ENCODE measurements at regions not wholly inside any gene's neighbourhood (a gene's known extent, or its start where the extent isn't known, plus 50 kb on each side); places are given as distances from the start of the nearest gene placed in this dataset.

DNA sequence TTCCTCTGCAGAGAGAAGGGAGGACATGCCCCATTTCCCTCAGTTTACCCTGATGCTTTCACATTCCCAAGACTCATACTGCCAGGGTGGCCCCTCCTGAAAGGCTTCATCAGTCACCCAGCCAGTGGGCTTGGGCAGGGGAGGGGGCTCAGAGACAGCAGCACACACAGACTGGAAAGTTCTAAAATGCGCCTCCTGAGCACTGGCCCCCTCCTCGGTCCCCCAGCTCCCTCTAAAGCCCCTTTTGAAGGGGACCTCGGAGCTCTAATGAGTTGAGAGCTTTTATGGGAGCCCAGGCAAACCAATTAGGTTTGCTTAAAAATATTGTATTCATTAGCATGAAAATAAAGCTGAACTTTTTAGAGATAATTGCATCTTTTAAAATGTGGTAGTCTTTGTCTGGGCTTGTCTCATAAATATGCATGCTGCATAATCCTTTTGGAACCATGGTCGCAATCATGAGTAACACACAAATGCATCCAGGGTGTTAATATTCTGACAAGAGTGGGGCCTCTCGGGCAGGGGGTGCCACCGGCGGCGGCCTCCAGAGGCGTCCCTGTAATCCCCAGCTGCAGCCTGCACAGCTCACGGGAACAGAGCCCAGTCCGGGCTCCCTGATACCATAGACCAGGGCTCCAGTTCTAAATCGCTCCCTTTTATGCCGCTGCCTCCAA, 78.5 kb downstream of the RPLP1 start:
- no peak for DNase-seq

DNA sequence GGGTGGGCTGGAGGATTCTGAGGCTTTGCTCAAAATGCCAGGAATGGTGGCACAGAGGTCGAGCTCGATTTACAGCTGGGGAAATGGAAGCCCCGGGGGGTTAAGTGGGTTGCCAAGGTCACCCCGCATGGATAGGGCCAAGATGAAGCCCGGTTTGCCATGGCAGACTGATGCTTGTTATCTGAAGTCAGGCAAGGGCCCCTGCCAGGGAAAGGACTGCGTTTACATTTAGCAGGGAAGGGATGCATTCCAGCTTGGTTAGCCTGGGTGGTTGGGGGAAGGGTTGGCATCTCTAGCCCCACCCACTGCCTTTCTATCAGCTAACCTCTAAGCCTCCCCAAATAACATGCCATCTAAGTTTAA, 79.0 kb downstream of the RPLP1 start:
- no peak for DNase-seq

DNA sequence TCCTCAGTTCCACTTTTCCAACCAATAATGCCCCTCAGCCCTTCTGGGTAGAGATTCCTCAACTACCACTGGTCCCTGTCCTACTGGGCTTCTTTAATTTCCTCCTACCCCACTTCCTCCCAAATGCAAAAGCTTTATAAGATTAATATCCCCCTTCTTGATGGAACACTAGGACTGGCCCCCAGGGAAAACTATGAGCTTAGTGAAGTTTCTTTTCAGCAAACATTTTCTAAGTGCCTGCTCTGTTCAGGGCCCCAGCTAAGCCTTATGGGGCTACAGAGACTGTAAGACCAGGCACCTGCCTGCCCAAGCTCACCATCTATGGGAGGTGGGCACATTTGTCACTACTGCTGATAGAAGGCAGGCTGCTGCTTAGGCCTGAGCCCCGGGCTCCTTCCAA, 79.4 kb downstream of the RPLP1 start:
- DNase-seq: no peak

DNA sequence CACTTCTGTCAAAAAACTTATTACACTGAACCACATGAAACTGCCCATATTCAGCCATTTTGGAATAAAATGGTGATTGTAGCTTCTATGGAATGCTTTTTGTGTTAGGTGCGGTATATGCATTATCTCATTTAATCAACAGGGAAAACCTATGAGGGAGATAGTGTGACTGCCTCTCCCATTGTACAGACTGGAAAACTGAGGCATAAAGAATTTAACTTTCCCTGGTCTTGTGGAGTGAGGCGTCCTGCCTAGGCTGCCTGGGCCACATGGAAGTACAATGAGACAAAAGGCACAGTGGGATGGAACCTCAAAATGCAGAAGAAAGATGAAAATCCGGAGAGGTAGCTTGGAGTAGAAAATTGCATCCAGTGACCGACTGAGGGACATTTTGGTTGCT, 80.2 kb downstream of the RPLP1 start:
- no peak for DNase-seq

DNA sequence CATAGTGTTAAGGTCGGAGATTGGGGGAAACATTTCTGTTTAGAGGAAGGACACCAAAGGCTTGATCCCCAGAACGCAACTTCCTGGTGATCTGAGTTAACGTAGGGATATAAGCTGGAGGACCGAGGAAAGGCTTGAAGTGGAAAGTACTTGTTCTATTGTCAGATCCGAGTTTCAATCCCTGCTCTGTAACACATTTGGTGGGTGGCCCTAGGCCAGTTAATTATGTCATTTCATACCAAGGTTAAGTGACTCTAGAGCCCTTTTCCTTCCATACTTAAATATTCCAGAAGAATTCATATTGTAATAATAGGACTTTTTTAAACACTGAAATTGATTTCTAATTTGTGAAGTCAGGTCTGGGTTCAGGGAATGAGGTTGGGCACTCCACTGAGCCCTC, 80.9 kb downstream of the RPLP1 start:
- DNase-seq: no peak

DNA sequence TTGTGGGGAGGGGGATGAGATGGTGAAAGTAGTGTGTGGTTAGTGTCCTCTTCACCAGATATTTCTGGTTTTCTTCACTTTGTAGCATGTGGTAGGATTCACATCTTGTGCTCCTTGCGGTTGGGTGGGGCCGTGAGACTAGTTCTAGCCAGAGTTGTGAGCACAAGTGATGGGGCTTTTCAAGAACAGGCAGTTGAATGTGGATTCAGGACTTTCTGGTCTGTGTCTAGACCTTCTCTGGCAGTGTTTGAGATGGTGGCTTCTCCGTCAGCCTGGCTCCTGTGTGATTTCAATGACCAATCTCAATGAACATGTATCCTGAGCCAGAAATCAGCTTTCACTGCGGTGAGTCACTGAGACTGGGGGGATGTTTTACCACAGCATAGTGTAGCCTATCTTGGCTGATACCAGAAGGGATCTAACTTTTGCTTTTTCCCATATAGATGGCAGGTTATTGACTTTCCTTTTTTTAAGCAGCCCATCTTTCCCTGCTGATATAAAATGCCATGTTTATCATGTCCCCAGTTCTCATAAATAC, 82.6 kb downstream of the RPLP1 start:
- DNase-seq: no peak

DNA sequence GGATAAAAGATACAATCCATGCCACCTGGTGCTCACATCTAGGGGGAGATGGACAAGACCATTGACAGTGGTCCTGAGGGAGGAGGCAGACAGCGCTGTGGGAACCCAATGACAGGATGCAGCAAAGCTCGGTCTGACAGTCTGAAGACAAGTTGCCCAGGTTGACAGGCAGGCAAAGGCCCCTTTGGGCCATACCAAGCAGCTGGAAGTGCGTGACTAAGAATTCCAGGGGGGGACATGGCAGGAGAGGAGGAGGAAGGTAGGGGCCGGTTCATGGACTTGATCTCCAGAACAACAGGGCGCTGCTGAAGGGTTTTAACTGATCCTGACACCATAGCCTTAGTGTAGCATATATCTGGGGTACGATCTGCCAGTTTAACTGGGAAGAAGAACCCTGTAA, 83.4 kb downstream of the RPLP1 start:
- DNase-seq: no peak

DNA sequence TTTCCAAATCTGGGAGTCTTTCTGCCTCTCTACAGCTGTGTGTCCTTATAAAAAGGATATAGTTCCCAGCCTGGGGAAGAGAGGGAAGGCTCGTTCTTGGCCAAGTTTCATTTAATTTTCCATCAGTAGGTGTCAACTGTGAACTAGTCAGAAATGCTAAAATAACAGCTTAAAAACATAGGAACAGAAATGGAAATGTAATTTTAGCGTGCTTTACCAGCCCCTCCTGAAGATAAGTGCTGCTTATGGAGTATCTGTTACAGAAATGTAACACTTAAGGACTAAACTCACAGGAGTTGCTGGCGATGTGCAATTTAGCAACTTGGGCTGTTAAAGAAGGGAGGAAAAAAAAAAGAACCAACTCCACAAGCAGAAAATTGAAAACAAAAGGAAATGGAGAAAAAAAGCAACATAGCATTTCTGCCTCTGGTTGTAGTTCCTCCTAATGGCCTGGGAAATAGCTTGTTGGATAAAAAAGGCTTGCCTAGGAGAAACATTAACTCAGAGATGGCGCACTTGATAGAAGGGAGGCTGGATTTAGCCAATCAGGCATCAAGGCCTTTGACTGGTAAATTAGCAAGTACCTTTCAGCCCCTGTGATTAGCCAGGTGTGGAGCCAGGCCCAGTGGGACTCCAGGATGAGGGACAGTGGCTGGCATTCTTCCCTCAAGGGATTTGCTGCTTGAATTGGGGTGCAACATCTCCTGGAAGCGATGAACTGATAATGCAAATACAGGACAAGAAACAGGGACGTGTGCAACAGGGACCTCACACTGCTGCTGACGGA, 84.3 kb downstream of the RPLP1 start:
- no peak for DNase-seq

DNA sequence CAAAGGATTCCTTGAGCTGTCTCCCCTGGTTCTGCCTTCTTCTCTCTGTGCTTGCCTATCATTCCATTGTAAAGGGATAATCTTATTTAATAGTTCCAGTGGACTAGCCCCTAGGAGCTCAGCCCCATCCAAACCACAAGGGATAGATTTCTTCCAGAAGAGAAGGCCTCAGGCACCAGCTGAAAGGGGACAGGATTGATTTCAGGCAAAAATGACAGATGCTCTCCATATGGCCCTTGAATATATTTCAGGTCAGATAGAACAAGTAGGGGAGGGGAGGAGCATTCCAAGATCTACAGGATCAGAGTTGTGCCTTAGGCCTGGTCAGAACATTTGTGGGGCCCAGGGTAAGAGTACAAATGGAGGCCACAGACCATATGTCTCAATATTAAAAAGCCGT, 85.3 kb downstream of the RPLP1 start:
- no peak for DNase-seq

DNA sequence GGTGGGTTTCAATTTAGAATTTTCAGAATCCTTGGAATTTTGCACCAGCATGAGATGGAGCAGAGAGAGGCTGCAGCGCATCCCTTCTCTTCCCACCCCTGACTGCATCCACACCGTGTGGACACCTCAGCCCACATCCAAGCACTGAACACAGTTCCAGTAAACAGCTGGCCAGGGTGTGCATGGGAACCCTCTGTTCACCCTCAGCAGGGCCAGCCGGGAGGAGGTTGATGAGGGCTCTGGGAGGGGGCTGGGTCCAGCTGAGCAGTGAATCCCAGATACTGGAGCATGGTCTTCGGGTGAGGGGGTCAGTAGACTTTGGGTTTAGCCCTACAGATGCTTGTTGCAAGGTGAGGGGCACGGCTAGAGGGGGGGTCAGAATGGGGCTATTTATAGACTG, 85.8 kb downstream of the RPLP1 start:
- no peak for DNase-seq

DNA sequence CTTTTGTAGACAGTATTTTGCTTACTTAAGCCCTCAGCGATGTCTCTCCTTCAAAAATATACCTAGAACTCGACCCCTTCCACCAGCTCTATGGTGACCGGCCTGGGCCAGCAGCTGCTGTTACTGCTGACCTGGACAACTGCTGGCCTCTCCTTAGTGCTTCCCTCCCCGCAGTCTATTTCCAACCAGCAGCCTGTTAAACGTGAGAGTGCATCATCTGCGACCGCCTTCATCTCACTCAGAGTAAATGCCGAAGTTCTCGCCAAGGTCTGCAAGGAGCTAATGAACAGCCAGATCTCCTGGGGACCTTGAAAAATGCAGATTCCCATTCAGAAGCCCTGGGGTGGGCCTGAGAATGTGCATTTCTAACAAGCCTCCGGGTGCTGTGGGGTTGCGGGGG, 86.7 kb downstream of the RPLP1 start:
- DNase-seq: no peak

DNA sequence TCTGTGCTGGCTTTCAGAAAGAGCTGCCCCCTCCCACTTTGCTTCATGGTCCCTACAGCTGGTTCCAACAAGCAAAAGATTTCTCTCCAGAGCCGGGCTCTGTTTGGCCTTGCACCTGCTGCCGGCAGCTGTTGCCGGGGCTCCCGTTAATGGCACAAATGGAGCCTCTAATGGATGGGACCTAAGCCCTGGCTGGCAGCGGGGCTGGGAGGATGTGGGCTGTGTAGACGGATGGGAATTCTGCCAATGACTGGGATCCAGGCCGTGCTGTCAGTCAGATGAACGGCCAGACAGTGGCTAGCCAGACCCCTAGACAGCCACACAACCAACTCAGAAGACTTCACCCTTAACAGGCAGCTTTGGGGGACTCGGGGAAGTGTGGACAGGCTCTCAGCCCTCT, 88.0 kb downstream of the RPLP1 start:
- no peak for DNase-seq

DNA sequence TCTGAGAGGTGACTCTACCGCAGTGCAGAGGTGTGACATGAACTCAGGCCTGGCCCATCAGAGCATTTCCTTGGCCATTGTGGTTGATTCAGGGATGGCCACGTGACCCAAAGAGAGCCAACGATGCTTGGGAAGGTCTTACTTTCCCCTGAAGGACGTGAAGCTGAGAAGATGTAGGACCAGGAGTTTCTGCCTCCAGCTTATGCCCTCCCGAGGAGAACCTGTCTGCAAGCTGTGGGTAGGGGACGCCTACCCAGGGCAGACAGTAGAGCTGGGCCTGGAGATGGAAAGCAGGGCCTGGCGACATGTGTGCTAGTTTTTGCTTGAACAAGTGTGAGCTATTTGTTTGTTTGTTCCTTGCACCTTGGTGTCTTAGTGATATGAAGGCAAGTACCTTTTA, 89.4 kb downstream of the RPLP1 start:
- no peak for DNase-seq

DNA sequence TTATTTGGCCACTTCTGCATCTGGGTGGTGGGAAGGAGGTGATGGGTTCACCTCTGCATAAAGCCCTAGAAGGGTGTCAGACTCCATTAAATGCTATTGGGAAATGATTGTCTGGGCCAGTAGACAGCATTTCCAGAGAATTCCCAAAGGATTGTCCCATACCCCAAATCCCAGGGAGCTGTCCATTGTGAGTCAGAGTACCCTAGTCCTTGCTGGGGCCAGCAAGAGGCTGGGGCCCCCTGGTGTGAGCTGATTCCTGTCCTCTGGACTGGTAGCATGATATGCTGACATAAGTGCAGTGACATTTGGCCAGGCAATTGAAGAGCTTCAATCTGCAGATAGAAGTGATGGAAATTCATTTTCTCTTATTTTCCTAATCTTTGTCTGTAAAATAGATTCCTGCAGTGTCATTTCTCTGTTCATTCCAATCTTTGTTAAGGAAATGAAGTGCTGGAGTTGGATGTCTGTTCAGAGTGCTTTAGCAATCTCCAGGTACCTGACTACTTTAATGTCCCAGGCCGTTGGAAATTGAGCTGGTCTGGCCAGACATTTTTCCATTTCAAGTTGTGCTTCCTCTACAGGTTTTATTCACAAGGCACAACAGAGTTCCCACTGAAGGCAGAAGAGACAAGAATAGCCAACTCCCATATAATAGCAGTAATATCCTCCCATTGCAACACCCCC, 91.2 kb downstream of the RPLP1 start:
- no peak for DNase-seq

DNA sequence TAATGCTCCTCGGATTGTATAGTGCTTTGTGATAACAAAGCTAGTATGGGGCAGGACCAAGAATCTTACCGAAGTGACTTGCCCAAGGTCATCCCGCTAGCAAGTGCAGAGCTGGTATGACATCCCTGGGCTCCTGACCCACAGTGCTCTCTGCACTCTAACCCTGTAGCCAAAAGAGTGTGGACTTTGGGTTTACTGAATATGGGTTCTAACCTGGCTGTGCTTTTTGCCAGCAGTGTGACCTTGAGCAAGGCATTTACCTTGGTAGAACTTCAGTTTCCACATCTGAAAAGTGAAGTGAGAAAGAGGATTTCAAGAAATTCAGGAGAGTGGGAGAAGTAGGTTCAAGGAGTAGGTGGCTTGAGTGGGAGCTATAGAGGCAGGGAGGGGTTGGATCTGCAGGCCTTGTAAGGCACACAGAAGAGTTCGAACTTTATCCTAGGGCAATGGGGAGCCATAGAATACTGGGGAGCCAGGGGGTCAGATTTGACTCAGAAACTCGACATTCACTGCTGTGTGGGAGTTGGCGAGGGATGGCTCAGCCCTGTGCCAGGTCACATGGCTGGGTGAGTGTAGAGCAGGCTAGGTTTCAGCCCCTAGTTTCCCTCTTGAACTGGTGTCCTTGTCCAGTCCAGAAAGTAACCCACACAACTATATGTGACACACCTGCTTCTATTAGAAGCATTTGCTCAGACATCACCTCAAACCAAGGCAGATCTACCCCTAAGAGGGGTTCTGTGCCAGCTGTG, 91.9 kb downstream of the RPLP1 start:
- DNase-seq: no peak

DNA sequence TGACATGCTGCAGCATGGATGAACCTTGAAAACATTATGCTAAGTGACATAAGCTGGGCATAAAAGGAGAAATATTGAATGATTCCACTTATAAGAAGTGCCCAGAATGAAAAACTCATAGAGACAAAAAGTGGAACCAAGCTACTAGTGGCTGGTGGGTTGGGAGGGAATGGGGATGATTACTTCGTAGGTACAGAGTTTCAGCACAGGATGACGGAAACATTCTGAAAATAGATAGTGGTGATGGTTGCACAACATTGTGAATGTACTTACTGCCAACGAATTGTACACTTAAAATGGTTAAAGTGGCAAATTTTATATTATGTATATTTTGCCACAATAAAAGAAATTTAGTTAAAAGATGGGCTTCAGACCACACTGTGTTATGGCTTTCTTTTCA, 93.6 kb downstream of the RPLP1 start:
- no peak for DNase-seq

DNA sequence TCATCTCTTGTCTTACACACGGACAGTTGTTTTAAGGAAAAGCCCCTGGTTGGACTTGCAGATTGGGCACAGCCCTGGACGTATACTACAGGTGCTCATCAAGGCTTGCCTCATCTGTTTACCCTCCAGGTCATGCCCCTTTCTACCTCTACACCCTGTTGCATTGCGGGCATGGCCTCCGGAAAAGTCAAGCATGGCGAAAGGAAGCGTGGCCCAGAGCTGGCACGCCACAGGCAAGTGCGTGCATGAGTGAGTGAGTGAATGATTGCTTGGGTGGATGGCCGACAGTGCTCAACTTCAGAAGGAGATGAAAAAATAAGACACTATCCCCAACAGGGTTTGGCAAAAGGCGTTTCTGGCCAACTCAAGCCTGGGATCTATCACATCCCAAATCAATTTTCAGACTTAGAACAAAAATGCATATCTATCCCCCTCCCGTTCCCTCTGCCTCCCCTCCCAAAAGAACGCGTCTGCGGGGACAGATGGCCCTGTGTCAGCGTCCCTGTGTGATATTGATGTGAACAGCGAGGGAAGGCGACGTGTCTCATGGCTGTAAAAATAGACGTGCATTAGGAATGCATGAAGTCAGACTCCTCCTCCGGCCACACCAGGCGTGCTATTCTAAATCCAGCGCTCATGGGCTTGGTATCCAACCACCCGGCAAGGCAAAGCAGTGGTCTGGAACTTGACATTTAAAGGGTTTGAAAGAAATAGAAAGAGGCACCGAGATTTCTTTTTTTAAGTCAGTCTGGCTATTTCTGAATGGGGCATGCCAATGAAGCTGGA, 96.0 kb downstream of the RPLP1 start:
- DNase-seq: no peak

DNA sequence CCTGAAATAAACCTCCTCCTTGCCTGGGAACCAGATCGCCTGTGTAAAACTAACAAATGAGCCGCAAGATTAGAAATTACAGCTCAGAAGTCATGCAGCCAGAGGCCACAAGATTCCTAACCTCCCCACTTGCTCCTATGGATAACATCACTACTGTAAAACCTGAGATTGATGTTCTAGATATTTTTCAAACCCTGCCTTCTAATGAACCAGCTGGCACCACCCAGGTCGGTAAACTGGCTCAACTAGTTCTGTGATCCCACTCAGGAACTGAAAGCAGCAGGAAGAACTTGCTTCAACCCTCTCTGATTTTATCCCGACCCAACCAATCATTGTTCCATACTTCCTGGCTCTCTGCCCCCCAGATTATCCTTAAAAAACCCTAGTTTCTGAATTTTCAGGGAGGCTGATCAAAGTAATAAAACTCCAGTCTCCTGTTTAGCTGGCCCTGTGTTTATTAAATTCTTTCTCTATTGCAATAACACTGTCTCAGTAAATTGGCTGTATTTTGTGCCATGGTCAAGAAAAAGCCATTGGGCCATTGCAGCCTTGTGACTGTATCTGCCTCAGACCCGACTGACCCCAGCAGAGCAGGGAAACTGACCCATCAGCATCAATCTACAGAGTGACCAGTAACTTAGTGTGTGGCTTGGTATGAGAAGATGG, 98.9 kb downstream of the RPLP1 start:
- DNase-seq: no peak

DNA sequence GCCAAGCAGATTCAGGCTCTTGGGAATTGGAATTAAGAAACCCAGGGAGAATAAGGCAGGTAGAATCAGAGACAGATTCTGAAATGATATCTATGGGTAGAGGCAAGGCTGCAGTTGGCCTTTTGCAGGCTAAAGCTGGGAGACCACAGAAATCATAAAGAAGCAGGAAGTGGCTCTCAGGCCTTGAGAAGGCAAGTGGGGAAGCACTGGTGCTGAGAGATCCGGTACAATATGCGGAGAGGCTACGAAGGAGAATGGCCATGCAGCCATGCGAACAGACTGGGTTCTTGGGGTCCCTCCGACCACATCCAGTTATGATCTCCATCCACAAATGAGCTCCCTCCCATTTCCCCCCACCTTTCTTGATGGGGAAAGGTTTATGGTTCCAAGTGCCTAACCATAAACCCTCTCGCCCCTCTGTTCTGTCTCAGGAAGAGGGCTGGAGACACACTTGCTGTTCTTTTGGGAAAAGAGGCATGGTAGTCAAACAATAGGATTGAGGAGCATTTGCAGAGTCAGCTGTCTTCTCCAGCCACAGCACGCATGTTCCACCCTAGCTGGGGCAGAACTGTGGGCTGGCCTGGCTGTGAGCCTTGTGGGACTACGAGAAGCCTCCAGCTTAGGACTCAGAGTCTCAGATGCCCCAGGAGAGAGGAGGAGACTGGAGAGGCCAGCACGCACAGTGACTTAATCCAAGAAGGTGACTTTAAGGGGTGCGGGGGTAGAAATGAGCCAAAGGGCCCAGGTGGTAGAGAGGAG, 99.6 kb downstream of the RPLP1 start:
- no peak for DNase-seq

DNA sequence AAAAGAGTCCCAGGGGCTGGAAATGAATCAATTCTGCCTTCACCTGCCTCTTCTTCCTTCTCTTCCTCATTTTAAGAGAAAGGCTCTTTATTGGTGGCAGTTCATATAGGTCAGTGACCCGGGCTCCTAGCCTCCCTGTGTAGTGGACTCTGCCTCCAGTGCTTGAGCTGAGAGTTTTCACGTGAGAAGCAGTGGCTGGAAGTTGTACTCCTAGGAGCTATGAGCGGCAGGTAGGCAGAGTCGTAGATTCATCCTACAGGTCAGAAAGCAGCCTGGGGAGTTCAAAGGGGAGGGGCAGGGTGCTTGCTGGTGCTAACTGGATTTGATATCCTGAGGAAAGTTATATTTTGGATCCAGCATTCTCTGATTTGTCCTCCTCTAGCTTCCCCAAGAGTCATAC, 101.1 kb downstream of the RPLP1 start:
- DNase-seq: no peak

Data from NCI-H446 treated with DMSO at 0.1 percent for 48 hours (cell line).